Stimulated activated naive B cell treated with anti-CD40 and anti-IgM and Interleukin-4, amounts not matched to agents 10 μg/mL and 1 μg/mL and 100 μg/mL, for 72 hours (primary cell): ENCODE measurements at regions not wholly inside any gene's neighbourhood (a gene's known extent, or its start where the extent isn't known, plus 50 kb on each side); places are given as distances from the start of the nearest gene placed in this dataset.

ENCODE experiments used
- ATAC-seq, 2 donors: fragments of 150-1000 bp; cut with Tn5 transposase; replicated peaks; 2 replicates each; pipeline ENCODE4 v1.10.0; 2021; ENCODE audit warnings: moderate library complexity in 1 of 2
- DNase-seq: peaks from one replicate; pipeline ENCODE4 v3.0.0; 2021
- H3K27ac Mint-ChIP-seq: one replicate; pipeline ENCODE4 v1.8.0; 2022; ENCODE audit warnings: mild to moderate bottlenecking, mixed read lengths
- H3K27me3 Mint-ChIP-seq, 2 donors: one replicate each; pipeline ENCODE4 v1.8.0; 2022; ENCODE audit warnings: mixed read lengths in 2 of 2
- H3K36me3 Mint-ChIP-seq, 2 donors: one replicate each; pipeline ENCODE4 v1.8.0; 2022; ENCODE audit warnings: mixed read lengths in 2 of 2, mild to moderate bottlenecking in 1 of 2
- H3K4me1 Mint-ChIP-seq, 2 donors: one replicate each; pipeline ENCODE4 v1.8.0; 2022; ENCODE audit warnings: mixed read lengths in 2 of 2, mild to moderate bottlenecking in 1 of 2
- H3K4me3 Mint-ChIP-seq, 2 donors: one replicate each; pipeline ENCODE4 v1.8.0; 2022; ENCODE audit warnings: mild to moderate bottlenecking in 2 of 2, mixed read lengths in 2 of 2, moderate library complexity in 1 of 2
- H3K9me3 Mint-ChIP-seq, 2 donors: one replicate each; pipeline ENCODE4 v1.8.0; 2022; ENCODE audit warnings: mixed read lengths in 2 of 2, mild to moderate bottlenecking in 1 of 2

- DNase-seq (no peak), ATAC-seq (no peak)
- no peak overlapping the region for H3K27ac Mint-ChIP-seq
- H3K4me1 Mint-ChIP-seq, result peaks cover 0 to 2% of the 10 kb centered on the region in 2 donors
- no peak overlapping the region for H3K4me3 Mint-ChIP-seq
- H3K27me3 Mint-ChIP-seq, result peaks cover 0 to 13% of the 10 kb centered on the region in 2 donors
- no peaks in the 10 kb centered on the region for H3K36me3 Mint-ChIP-seq
- no peaks in the 10 kb centered on the region for H3K9me3 Mint-ChIP-seq
These were observed 105.6 kb upstream of the AP1S2 start for GRCh38 chrX:15960237-15960636.

GRCh38 chrX:15956681-15957080 lies 102.1 kb upstream of the AP1S2 start:
- no peak overlapping the region for H3K27ac Mint-ChIP-seq
- H3K4me3 Mint-ChIP-seq, result no peak overlapping the region
- H3K27me3 Mint-ChIP-seq, result peaks cover 0 to 2% of the 10 kb centered on the region in 2 donors
- ATAC-seq, result no peak
- no peaks in the 10 kb centered on the region for H3K9me3 Mint-ChIP-seq
- H3K4me1 Mint-ChIP-seq, result peaks cover 4 to 5% of the 10 kb centered on the region in 2 donors
- no peaks in the 10 kb centered on the region for H3K36me3 Mint-ChIP-seq
- no peak for DNase-seq

GRCh38 chrX:15953801-15954200 lies 99.2 kb upstream of the AP1S2 start:
- H3K9me3 Mint-ChIP-seq, result no peaks in the 10 kb centered on the region
- H3K4me1 Mint-ChIP-seq, result peaks cover 5 to 7% of the 10 kb centered on the region in 2 donors

GRCh38 chrX:15952212-15952611 lies 97.6 kb upstream of the AP1S2 start:
- Mint-ChIP-seq H3K36me3 (no peaks in the 10 kb centered on the region), H3K9me3 (no peaks in the 10 kb centered on the region), H3K27ac (no peak overlapping the region), H3K4me3 (no peak overlapping the region), H3K27me3 (peaks cover 0 to 16% of the 10 kb centered on the region in 2 donors), H3K4me1 (peaks cover 5 to 9% of the 10 kb centered on the region in 2 donors)
- DNase-seq (no peak), ATAC-seq (peak in 1 of 2 donors; percentile 61)

More at GRCh38 chrX:15953801-15954200, 99.2 kb upstream of the AP1S2 start:
- Mint-ChIP-seq H3K4me3 (no peak overlapping the region), H3K27ac (no peak overlapping the region), H3K27me3 (peaks cover 0 to 11% of the 10 kb centered on the region in 2 donors), H3K36me3 (no peaks in the 10 kb centered on the region)
- DNase-seq, result no peak
- ATAC-seq, result no peak

DNA sequence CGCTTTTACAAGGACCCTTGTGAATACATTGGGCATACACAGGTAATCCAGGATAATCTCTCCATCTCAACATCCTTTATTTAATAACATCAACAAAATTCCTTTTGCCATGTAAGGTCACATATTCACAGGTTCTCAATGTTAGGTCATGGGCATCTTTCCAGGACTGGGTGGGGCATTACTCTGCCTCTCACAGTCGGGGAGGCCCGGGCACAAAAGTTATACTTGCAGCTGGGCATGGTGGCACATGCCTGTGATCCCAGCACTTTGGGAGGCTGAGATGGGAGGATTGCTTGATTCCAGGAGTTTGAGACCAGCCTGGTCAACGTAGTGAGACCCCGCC lies 93.7 kb upstream of the AP1S2 start:
- DNase-seq (no peak), ATAC-seq (no peak)
- H3K27me3 Mint-ChIP-seq, result peaks cover 0 to 23% of the 10 kb centered on the region in 2 donors
- H3K27ac Mint-ChIP-seq, result no peak overlapping the region
- peaks cover 5 to 9% of the 10 kb centered on the region in 2 donors for H3K4me1 Mint-ChIP-seq
- no peak overlapping the region for H3K4me3 Mint-ChIP-seq
- H3K36me3 Mint-ChIP-seq, result no peaks in the 10 kb centered on the region
- no peaks in the 10 kb centered on the region for H3K9me3 Mint-ChIP-seq

DNA sequence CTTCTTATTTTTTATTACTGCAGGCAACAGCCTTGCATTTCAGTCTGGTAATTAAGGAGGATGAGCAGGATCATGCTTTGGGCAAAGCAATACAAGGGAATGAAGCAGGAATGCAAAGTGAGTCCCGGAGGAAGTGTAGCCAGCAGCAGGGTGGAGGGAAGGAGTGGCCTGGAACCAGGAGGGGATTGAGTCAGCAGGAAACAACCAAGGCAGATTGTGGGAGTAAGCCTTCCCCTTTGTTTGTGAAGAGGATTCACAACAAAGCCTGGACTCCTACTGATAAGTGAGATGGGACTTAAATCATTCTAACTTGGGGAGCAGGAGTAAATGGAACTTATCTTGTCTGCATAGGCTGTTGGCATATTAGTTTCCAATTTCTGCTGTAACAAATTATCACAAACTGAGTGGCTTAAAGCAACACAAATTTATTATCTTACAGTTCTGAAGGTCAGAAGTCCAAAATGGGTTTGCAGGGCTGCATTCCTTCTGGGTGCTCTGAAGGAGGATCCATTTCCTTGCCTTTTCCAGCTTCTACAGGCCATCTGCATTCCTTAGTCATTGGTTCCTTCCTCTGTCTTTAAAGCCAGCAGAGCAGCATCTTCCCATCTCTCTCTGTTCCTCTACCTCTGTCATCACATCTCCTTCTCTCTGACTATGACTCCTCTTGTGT lies 93.2 kb upstream of the AP1S2 start:
- no peak for DNase-seq

DNA sequence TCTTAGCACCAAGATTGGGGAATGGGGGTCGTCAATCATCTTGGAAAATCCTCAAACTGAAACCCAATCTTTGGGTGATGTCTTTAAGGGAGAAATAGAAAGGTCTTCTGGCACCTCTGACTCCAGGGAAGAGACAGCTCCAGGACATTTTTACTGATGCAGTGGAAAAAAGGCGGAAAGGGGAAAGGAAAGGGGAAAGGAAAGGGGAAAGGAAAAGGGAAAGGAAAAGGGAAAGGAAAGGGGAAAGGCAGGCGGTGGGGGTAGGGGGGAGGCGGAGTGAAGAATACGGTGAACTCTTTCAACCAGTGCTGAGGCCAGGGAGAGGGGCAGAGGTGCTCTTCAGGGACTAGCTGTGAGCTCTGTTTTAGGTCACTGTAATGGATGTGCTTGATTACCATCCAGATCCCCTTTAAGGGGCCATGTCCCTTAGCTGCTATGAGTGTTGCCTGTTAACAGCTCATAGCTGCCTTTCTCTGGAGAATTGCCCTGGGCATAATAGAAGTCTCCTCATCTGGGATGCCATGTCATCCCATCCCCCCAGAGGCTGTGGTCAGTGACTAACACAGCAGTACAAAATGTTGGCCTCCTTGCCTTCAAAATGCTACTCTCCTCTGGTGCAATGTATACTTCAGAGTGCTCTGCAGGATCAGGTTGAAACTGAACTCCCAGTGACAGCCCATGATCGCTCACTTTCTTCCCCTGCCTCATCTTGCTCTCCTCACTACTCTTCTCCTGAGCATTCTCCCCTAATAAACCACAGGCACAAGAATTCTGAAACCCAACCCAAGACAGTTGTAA lies 92.4 kb upstream of the AP1S2 start:
- Mint-ChIP-seq H3K27me3 (peaks cover 0 to 27% of the 10 kb centered on the region in 2 donors), H3K9me3 (no peaks in the 10 kb centered on the region), H3K4me3 (no peak overlapping the region), H3K27ac (no peak overlapping the region), H3K36me3 (no peaks in the 10 kb centered on the region), H3K4me1 (peaks cover 2 to 6% of the 10 kb centered on the region in 2 donors)
- DNase-seq (no peak), ATAC-seq (peak in 1 of 2 donors; percentile 46)

More for the DNA sequence above, 93.2 kb upstream of the AP1S2 start:
- Mint-ChIP-seq H3K4me1 (peaks cover 5 to 9% of the 10 kb centered on the region in 2 donors), H3K9me3 (no peaks in the 10 kb centered on the region), H3K27me3 (peaks cover 0 to 24% of the 10 kb centered on the region in 2 donors), H3K36me3 (no peaks in the 10 kb centered on the region), H3K4me3 (no peak overlapping the region), H3K27ac (no peak overlapping the region)
- ATAC-seq, result no peak

GRCh38 chrX:15943391-15943790 lies 88.8 kb upstream of the AP1S2 start:
- H3K9me3 Mint-ChIP-seq, result peaks cover 4 to 6% of the 10 kb centered on the region in 2 donors
- DNase-seq, result no peak
- H3K27ac Mint-ChIP-seq, result no peak overlapping the region
- H3K4me3 Mint-ChIP-seq, result no peak overlapping the region
- H3K4me1 Mint-ChIP-seq, result peaks cover 3 to 10% of the 10 kb centered on the region in 2 donors
- H3K36me3 Mint-ChIP-seq, result peaks cover 0 to 4% of the 10 kb centered on the region in 2 donors
- H3K27me3 Mint-ChIP-seq, result peaks cover 0 to 20% of the 10 kb centered on the region in 2 donors
- ATAC-seq, result no peak

- no peak overlapping the region for H3K4me3 Mint-ChIP-seq
- peaks cover 0 to 22% of the 10 kb centered on the region in 2 donors for H3K27me3 Mint-ChIP-seq
- H3K4me1 Mint-ChIP-seq, result peaks cover 2 to 10% of the 10 kb centered on the region in 2 donors
- H3K27ac Mint-ChIP-seq, result no peak overlapping the region
- H3K36me3 Mint-ChIP-seq, result peaks cover 0 to 4% of the 10 kb centered on the region in 2 donors
- DNase-seq (no peak), ATAC-seq (no peak)
- peaks cover 4 to 6% of the 10 kb centered on the region in 2 donors for H3K9me3 Mint-ChIP-seq
These were observed 87.7 kb upstream of the AP1S2 start for GRCh38 chrX:15942307-15942706.

DNA sequence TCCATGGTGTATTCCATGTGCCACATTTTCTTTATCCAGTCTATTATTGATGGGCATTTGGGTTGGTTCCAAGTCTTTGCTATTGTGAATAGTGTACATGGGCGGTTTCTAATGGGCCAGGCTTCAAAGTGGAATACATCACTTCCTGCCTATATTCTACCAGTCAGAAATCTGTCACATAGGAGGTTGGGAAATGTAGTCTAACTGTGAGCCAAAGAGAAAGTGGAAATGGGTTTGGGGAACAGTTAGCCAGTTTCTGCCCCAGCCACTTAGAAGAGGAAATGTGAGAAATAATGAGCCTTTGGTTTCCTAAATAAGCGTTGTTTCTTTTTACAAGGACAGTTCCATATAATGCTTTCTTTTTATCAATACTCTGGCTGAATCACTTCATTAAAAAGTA lies 85.1 kb upstream of the AP1S2 start:
- peak; percentile 63 to 81 for ATAC-seq
- no peak for DNase-seq
- peaks cover 0 to 4% of the 10 kb centered on the region in 2 donors for H3K36me3 Mint-ChIP-seq

GRCh38 chrX:15938072-15938471 lies 83.5 kb upstream of the AP1S2 start:
- ATAC-seq (no peak), DNase-seq (no peak)
- Mint-ChIP-seq H3K9me3 (peaks cover 4 to 6% of the 10 kb centered on the region in 2 donors), H3K27me3 (peaks cover 0 to 24% of the 10 kb centered on the region in 2 donors), H3K4me3 (no peak overlapping the region), H3K4me1 (peaks cover 2 to 10% of the 10 kb centered on the region in 2 donors), H3K36me3 (peaks cover 0 to 4% of the 10 kb centered on the region in 2 donors), H3K27ac (no peak overlapping the region)

More for the DNA sequence above, 85.1 kb upstream of the AP1S2 start:
- Mint-ChIP-seq H3K4me1 (peaks cover 2 to 10% of the 10 kb centered on the region in 2 donors), H3K27me3 (peaks cover 0 to 19% of the 10 kb centered on the region in 2 donors), H3K27ac (peak overlapping the region; percentile 47), H3K4me3 (no peak overlapping the region), H3K9me3 (peaks cover 4 to 6% of the 10 kb centered on the region in 2 donors)

- Mint-ChIP-seq H3K4me1 (peaks cover 11 to 15% of the 10 kb centered on the region in 2 donors), H3K36me3 (no peaks in the 10 kb centered on the region), H3K9me3 (no peaks in the 10 kb centered on the region), H3K27me3 (peaks cover 0 to 35% of the 10 kb centered on the region in 2 donors), H3K27ac (no peak overlapping the region), H3K4me3 (no peak overlapping the region)
- DNase-seq, result no peak
- peak in 1 of 2 donors; percentile 27 for ATAC-seq
These were observed 76.7 kb upstream of the AP1S2 start for GRCh38 chrX:15931362-15931761.

GRCh38 chrX:15930585-15930984 lies 76.0 kb upstream of the AP1S2 start:
- Mint-ChIP-seq H3K36me3 (no peaks in the 10 kb centered on the region), H3K9me3 (no peaks in the 10 kb centered on the region), H3K4me1 (peaks cover 11 to 15% of the 10 kb centered on the region in 2 donors), H3K27me3 (peaks cover 0 to 34% of the 10 kb centered on the region in 2 donors), H3K4me3 (no peak overlapping the region), H3K27ac (no peak overlapping the region)
- ATAC-seq (peak in 1 of 2 donors; percentile 52), DNase-seq (no peak)

DNA sequence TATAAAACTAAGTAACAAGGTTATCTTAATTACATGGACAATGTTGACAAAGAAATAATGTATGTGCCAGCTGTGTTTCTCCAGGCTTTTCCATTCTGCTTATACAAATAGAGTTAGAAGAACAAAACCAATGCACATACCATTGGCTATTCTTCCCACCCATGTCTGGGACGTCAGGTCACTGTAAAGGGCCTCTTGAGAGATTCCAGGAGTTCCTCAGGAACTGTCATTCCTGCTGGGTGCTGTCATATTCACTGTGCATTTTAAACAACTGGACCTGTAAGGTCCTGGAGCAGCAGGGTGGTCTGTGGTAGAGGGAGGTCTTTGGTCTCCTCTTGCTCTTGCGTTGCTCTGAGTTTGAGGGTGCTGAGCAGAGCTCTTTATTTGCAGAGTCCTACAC lies 74.6 kb upstream of the AP1S2 start:
- Mint-ChIP-seq H3K27ac (no peak overlapping the region), H3K36me3 (no peaks in the 10 kb centered on the region), H3K9me3 (no peaks in the 10 kb centered on the region), H3K4me1 (peaks cover 11 to 15% of the 10 kb centered on the region in 2 donors), H3K4me3 (no peak overlapping the region), H3K27me3 (peaks cover 0 to 40% of the 10 kb centered on the region in 2 donors)
- ATAC-seq, result no peak
- no peak for DNase-seq
